Effector memory CD8-positive, alpha-beta T cell (primary cell): ENCODE measurements at regions not wholly inside any gene's neighbourhood (a gene's known extent, or its start where the extent isn't known, plus 50 kb on each side); places are given as distances from the start of the nearest gene placed in this dataset.

Experiments
- ATAC-seq: fragments of 150-1000 bp; cut with Tn5 transposase; replicated peaks from 2 replicates; pipeline ENCODE4 v1.10.0; 2021; ENCODE audit warnings: mild to moderate bottlenecking, moderate library complexity
- DNase-seq, 3 experiments: peaks; one replicate each; pipeline ENCODE4 v3.0.0; 2021
- H3K27ac Mint-ChIP-seq, 2 donors: one replicate each; pipeline ENCODE4 v1.8.0; 2022; ENCODE audit warnings: mild to moderate bottlenecking in 2 of 2, mixed read lengths in 2 of 2, moderate library complexity in 2 of 2
- H3K27me3 Mint-ChIP-seq, 2 donors: one replicate each; pipeline ENCODE4 v1.8.0; 2022; ENCODE audit warnings: mixed read lengths in 2 of 2
- H3K36me3 Mint-ChIP-seq: one replicate; pipeline ENCODE4 v1.8.0; 2022; ENCODE audit warnings: mild to moderate bottlenecking, moderate library complexity, mixed read lengths; ENCODE audit not compliant: insufficient read depth
- H3K4me1 Mint-ChIP-seq, 2 donors: one replicate each; pipeline ENCODE4 v1.8.0; 2022; ENCODE audit warnings: low read depth in 2 of 2, mixed read lengths in 2 of 2
- H3K4me3 Mint-ChIP-seq, 2 donors: one replicate each; pipeline ENCODE4 v1.8.0; 2022; ENCODE audit warnings: mild to moderate bottlenecking in 2 of 2, mixed read lengths in 2 of 2, moderate library complexity in 2 of 2
- H3K9me3 Mint-ChIP-seq, 2 donors: one replicate each; pipeline ENCODE4 v1.8.0; 2022; ENCODE audit warnings: mixed read lengths in 2 of 2

DNA sequence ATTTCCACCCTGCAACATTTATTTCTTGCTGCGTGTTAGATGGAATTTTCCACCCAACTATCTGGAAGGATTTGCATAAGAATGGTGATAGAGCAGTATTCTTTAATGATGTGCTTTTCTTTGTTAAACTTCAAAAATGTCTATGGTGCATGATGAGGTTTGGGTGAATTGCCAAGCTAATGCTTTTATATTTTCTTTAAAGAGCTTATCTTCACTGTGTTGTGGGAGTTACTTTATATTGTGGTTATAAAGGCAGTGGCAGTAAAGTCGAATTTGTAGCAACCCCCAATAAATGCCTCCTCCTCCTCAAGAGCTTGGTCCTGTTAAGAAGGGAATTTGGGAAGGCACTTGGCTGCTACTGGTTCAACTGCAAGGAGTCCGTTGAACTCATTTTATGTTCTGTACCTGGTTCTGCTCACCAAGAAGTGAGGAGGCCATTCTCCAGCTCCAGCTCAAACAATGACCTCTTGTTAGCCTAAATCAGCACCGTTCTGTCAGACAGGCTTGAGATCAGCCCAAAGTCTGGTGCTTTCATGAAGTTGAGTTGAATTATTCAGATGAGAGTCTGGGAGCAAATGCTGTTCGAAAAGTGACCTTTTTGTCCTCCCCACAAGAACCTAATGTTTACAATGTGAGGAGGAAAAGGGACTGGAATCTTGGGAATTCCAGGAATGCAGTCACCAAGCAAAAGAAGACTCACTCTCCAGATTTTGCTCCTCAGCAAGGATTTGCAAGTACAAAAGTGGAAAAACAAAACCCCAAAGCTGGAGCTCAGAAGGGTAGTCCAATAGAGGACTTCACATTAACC, 217.0 kb downstream of the TMEM38B start:
- H3K9me3 Mint-ChIP-seq: peaks cover 2 to 5% of the 10 kb centered on the region in 2 donors
- H3K27me3 Mint-ChIP-seq: no peaks in the 10 kb centered on the region
- H3K4me1 Mint-ChIP-seq: no peaks in the 10 kb centered on the region
- H3K27ac Mint-ChIP-seq: no peak overlapping the region
- no peak overlapping the region for H3K4me3 Mint-ChIP-seq
- DNase-seq: no peak
- ATAC-seq: no peak
- H3K36me3 Mint-ChIP-seq: no peaks in the 10 kb centered on the region

DNA sequence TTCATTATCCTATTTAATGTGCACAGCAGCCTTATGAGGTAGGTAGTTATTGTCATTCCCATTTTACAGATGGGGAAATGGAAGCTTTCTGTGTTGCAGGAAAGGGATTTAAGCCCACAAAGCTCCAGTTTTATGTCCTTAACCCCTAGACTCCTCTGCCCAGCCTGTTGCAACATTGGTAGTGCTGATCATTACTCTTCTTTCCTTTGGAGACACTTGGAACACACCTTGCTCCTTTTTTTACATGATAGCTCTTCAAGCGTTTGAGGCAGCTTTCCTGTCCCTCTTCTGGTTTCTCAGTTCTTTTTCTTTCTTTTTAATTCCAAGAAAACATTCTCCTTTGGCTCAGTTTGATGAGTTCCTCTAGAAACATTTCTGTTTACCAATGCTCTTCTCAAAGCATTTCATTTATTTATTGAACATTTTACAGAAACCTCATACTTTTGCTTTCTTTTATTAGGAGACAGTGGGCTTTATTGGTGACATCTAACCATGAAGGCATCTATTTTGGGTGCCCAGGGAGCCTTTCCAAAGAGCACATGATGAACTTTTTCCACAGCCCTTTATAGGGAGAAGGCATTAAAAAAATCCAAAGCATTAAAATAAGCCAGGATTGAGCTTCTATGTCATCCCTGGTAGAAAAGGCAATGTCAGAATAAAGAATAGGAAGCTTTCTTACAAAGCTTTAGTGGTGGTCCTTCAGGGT, 218.0 kb downstream of the TMEM38B start:
- ATAC-seq: no peak

DNA sequence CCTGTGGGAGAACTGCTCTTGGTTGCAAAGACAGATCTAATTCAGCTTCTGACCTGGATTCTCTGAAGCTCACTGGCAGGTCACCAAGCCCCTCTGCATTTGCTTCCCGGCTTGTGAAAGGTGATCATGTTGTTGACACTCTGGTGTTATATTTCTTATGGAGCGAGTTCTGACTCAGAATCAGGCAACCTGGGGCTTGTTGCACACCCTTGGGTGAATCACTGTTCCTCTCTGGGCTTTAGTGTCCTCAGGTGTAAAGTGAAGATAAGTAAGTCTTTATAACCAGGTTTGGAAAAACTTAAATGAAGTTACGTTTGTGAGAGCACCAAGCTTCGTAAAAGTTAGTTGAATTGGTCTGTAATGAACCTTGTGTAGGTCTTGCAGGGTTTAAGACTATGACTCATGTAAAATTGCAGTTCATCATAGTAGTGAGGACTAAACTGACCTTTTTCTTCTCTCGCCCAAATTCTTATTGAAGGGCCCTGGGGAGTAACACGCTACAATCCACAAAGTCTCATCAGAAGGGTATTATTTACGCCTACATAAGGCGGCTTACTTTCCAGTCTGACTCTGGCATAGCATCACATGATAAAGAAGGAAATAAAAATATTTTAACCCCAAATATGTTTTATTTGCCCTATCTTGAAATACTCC, 218.6 kb downstream of the TMEM38B start:
- no peak for DNase-seq
- H3K36me3 Mint-ChIP-seq: no peaks in the 10 kb centered on the region
- H3K27ac Mint-ChIP-seq: no peak overlapping the region
- no peak for ATAC-seq
- H3K4me1 Mint-ChIP-seq: no peaks in the 10 kb centered on the region
- no peaks in the 10 kb centered on the region for H3K27me3 Mint-ChIP-seq
- H3K9me3 Mint-ChIP-seq: peaks cover 2 to 5% of the 10 kb centered on the region in 2 donors
- no peak overlapping the region for H3K4me3 Mint-ChIP-seq

More for the DNA sequence above, 218.0 kb downstream of the TMEM38B start:
- Mint-ChIP-seq H3K27me3 (no peaks in the 10 kb centered on the region), H3K4me1 (no peaks in the 10 kb centered on the region), H3K27ac (no peak overlapping the region), H3K4me3 (no peak overlapping the region), H3K9me3 (peaks cover 2 to 5% of the 10 kb centered on the region in 2 donors), H3K36me3 (no peaks in the 10 kb centered on the region)
- DNase-seq: no peak

DNA sequence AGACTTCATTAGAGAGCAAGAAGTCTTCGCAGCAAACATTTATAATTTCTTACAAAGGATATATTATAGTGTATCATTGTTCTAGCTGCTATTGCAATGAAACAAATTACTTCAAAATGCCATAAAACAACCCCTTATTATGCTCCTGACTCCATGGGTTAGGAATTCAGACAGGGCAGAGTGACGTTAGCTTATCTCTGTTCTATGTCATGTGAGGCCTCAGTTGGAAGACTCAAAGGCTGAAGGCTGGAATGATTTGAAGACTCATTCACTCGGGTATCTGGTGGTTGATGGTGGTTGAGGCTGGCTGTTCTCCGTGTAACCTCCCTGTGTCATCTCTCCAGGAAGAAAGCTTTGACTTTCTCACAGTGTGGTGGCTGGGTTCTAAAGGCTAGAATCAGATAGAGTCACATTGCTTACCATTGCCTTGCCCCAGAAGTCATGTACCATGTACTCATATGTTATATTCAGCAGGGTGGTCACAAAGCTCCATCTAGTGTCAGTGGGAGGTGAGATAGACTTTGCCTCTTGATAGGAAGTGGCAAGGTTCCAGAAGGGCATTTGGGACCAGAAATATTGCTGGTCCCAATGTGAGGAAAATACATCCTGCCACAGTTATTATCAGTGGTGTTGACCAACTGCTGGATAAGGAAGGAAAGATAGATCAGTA, 226.9 kb downstream of the TMEM38B start:
- no peaks in the 10 kb centered on the region for H3K4me1 Mint-ChIP-seq
- H3K27me3 Mint-ChIP-seq: no peaks in the 10 kb centered on the region
- no peaks in the 10 kb centered on the region for H3K36me3 Mint-ChIP-seq
- no peak overlapping the region for H3K4me3 Mint-ChIP-seq
- no peak overlapping the region for H3K27ac Mint-ChIP-seq
- DNase-seq (no peak), ATAC-seq (no peak)
- H3K9me3 Mint-ChIP-seq: no peaks in the 10 kb centered on the region

DNA sequence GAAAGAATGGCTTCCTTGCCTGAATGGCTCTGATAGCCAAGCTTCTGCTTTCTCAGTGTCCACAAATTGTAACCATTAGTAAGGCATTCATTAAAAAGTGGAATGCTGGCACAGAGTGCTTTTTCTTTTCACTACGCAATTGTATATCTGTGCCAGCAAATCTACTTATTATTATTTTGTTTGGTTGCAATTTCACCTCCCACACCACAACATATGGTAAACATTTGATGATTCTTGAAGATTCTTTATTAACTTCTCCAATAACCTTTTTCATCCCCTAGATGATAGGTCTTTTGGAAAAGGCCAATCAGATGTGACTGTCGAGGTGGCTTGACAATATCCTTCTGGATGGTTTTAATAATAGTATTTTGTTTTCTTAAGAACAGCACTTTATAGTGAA, 234.1 kb downstream of the TMEM38B start:
- DNase-seq: no peak
- H3K4me3 Mint-ChIP-seq: no peak overlapping the region
- no peaks in the 10 kb centered on the region for H3K36me3 Mint-ChIP-seq
- ATAC-seq: no peak
- no peak overlapping the region for H3K27ac Mint-ChIP-seq
- no peaks in the 10 kb centered on the region for H3K9me3 Mint-ChIP-seq
- H3K4me1 Mint-ChIP-seq: no peaks in the 10 kb centered on the region
- H3K27me3 Mint-ChIP-seq: no peaks in the 10 kb centered on the region

DNA sequence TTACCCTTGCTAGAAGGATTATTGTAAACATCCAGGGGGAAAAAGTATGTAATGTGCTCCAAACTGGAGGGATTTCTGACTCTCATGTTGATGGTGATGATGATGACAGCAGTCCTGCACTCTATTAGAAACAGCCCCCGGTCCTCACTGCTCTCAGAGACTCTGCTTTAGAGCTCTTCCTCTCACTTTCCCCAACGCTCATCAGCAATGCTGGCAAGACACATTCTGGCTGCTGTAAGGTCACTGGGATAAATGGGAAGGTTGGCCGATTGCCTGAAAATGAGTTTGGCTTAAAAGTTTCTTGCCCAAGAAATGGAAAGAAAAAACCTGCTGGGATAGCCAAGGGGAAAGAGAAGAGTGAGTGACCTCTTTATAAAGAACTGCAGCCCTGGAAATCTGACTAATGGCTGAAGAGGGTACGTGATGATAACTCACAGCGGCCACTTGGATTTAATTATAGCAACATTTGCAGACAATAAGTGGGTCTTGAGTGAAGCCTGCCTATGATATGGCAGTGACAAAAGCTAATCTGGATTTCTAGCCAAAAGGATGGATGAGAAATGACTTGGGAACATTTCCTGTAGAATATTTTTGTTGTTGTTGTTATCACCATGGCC, 235.8 kb downstream of the TMEM38B start:
- Mint-ChIP-seq H3K27ac (no peak overlapping the region), H3K36me3 (no peaks in the 10 kb centered on the region)

DNA sequence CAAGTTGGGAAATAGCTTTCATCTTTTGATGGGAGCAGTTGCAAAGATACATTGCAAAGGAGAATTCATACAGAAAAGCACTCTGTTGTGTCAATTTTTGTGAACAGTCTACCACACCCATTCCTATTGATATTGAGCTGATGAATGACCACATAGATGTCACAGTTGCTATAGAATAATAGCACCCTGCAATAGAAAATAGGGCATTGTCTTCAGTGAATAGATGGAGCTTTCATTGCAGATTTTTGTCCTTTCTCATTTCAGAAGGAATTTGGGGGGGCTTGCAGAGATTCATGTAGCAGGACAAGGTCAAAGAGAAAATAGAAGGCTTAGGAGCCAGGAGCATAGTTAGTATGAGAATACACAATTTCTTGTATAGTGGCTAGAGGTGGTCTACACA, 237.9 kb downstream of the TMEM38B start:
- Mint-ChIP-seq H3K4me3 (no peak overlapping the region), H3K4me1 (no peaks in the 10 kb centered on the region), H3K9me3 (peaks cover 2 to 9% of the 10 kb centered on the region in 2 donors), H3K36me3 (no peaks in the 10 kb centered on the region), H3K27ac (no peak overlapping the region), H3K27me3 (no peaks in the 10 kb centered on the region)
- no peak for DNase-seq
- ATAC-seq: no peak

More for the DNA sequence above, 235.8 kb downstream of the TMEM38B start:
- H3K9me3 Mint-ChIP-seq: peaks cover 0 to 8% of the 10 kb centered on the region in 2 donors
- no peaks in the 10 kb centered on the region for H3K27me3 Mint-ChIP-seq
- H3K4me3 Mint-ChIP-seq: no peak overlapping the region
- H3K4me1 Mint-ChIP-seq: no peaks in the 10 kb centered on the region
- DNase-seq (no peak), ATAC-seq (no peak)

DNA sequence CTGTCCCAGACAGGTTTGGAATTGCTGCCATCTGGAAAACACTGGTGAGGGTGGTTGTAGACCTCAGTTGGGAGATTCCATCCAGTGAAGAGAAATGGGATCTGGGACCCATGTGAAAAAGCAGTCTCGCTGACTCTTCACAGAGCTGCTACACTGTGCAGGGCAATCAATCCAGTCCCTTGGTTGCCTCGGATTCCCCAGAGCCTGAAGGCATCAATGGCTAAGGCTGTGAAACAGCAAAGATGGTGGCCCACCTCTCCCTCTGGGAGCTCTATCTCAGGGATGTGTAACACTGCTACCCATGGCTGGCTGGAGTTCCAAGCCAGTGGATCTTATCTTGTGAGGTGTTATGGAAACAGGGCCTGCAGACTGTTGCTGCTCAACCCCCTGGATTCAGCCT, 256.1 kb downstream of the TMEM38B start:
- Mint-ChIP-seq H3K27me3 (no peaks in the 10 kb centered on the region), H3K27ac (no peak overlapping the region), H3K9me3 (peaks cover 14 to 18% of the 10 kb centered on the region in 2 donors), H3K36me3 (no peaks in the 10 kb centered on the region), H3K4me1 (no peaks in the 10 kb centered on the region), H3K4me3 (no peak overlapping the region)
- ATAC-seq (no peak), DNase-seq (no peak)

DNA sequence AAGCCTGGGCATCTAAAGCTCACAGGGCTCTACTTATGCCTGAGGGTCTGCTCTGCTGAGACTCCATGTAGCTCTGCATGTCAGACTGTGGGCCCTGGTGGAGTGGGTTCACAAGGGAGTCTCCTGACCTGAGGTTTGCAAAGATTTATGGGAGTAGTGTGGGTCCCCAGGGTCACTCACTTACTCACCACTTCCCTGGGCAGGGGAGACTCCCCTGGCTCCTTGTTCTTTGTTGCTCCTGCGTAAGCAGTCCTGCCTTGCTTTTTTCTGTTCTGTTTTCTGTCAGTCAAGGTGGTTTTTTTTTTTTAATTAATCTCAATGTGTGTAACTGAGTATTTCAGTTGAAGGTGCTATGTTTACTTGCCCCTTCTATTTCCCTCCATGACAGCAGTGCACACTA, 256.6 kb downstream of the TMEM38B start:
- ATAC-seq (no peak), DNase-seq (no peak)
- H3K4me1 Mint-ChIP-seq: no peaks in the 10 kb centered on the region
- no peak overlapping the region for H3K27ac Mint-ChIP-seq
- H3K4me3 Mint-ChIP-seq: no peak overlapping the region
- no peaks in the 10 kb centered on the region for H3K36me3 Mint-ChIP-seq
- peaks cover 15 to 18% of the 10 kb centered on the region in 2 donors for H3K9me3 Mint-ChIP-seq
- H3K27me3 Mint-ChIP-seq: no peaks in the 10 kb centered on the region

DNA sequence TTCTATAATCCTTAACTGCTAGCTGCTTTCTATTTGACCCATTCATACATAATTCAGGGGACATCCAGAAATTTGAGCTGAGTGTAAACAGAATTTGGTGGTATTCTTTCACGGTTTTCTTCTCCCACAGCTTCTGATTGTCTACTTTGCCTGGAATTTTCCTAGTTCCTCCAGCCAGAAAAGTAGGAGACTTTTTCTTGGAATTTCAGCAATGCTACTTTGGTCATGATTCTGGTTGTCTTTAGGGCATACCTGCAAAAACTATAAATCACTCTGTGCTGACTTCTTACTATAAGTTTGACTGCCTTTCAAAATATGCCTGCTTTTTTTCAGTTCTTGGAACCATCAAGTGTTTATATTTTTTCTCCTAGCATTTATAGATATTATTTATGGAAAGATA, 260.2 kb downstream of the TMEM38B start:
- DNase-seq: no peak
- Mint-ChIP-seq H3K27me3 (no peaks in the 10 kb centered on the region), H3K27ac (no peak overlapping the region), H3K4me1 (no peaks in the 10 kb centered on the region), H3K4me3 (no peak overlapping the region), H3K9me3 (peaks cover 0 to 4% of the 10 kb centered on the region in 2 donors), H3K36me3 (peaks cover 3% of the 10 kb centered on the region)
- ATAC-seq: no peak

DNA sequence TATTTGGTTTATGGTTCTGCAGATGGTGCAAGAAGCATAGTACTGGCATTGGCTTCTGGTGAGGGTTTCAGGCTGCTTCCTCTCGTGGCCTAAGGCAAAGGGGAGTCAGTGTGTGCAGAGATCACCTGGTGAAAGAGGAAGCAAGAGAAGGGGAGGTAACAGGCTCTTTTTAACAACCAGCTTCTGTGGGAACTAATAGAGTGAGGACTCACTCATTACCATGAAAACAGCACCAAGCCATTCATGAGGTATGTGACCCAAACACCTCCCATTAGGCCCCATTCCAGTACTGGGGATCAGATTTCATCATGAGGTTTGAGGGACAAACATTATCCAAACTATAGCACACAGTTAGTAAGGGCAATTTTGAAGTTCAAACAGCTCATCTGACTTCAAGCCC, 263.5 kb downstream of the TMEM38B start:
- Mint-ChIP-seq H3K9me3 (peaks cover 0 to 4% of the 10 kb centered on the region in 2 donors), H3K4me3 (no peak overlapping the region), H3K4me1 (no peaks in the 10 kb centered on the region), H3K27me3 (no peaks in the 10 kb centered on the region), H3K27ac (no peak overlapping the region), H3K36me3 (peaks cover 3% of the 10 kb centered on the region)
- ATAC-seq (no peak), DNase-seq (no peak)

DNA sequence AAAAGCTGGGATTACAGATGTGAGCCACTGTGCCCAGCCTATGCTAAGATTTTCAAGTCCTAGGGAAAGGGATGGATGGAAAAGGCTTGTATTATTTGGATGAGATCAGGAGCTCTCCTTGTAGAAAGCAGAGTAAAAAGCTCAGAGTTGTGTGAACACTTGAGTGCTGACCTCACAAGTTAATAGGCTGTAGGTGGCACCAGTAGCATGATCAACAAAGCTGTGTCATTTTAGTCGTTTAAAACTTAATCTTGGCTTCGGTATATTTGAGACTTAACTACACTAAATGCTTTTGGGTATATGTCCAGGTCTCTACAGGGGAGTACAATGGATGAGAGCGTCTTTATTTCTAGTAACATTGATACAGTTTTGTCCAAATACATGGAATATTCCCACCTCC, 264.2 kb downstream of the TMEM38B start:
- H3K4me3 Mint-ChIP-seq: no peak overlapping the region
- peaks cover 0 to 4% of the 10 kb centered on the region in 2 donors for H3K9me3 Mint-ChIP-seq
- no peaks in the 10 kb centered on the region for H3K27me3 Mint-ChIP-seq
- no peak for DNase-seq
- ATAC-seq: no peak
- no peaks in the 10 kb centered on the region for H3K4me1 Mint-ChIP-seq
- no peak overlapping the region for H3K27ac Mint-ChIP-seq
- peaks cover 3% of the 10 kb centered on the region for H3K36me3 Mint-ChIP-seq

DNA sequence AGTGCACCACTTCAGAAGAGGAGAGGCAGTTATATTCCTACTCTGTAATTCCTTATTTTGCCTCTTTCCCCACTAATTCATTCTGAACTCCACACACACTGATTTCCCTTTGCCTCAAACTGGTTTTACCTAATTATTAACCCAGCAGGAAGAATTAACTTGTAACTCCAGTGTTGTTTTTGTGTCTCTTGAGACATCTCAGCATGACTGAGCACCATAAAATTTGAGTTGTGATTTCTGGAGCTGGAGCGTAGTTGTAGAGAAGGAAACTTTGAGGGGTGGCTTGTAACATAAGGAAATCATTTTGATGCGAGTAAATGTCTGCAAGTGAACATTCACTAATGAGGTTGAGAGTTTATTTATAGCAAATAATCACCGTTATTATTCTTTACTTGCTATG, 265.2 kb downstream of the TMEM38B start:
- Mint-ChIP-seq H3K9me3 (peaks cover 0 to 3% of the 10 kb centered on the region in 2 donors), H3K4me1 (no peaks in the 10 kb centered on the region), H3K4me3 (no peak overlapping the region), H3K27me3 (no peaks in the 10 kb centered on the region), H3K27ac (no peak overlapping the region), H3K36me3 (peaks cover 3% of the 10 kb centered on the region)
- ATAC-seq (no peak), DNase-seq (no peak)
